Mesothelial cell of epicardium (in vitro differentiated cells): ENCODE measurements at regions not wholly inside any gene's neighbourhood (a gene's known extent, or its start where the extent isn't known, plus 50 kb on each side); places are given as distances from the start of the nearest gene placed in this dataset.

ENCODE experiments used
- DNase-seq, 2 experiments: peaks; one replicate each; pipeline ENCODE4 v3.0.0; 2021; ENCODE audit warnings: low spot score in 2 of 2; ENCODE audit not compliant: unreplicated experiment in 2 of 2
- H3K27ac Mint-ChIP-seq: 2 replicates; pipeline ENCODE4 v1.8.0; 2021; ENCODE audit warnings: mixed read lengths
- H3K27me3 Mint-ChIP-seq: 2 replicates; pipeline ENCODE4 v1.8.0; 2021; ENCODE audit warnings: low read depth, mixed read lengths
- H3K36me3 Mint-ChIP-seq: 2 replicates; pipeline ENCODE4 v1.8.0; 2021; ENCODE audit warnings: mixed read lengths
- H3K4me1 Mint-ChIP-seq: 2 replicates; pipeline ENCODE4 v1.8.0; 2021; ENCODE audit warnings: mixed read lengths
- H3K4me3 Mint-ChIP-seq: 2 replicates; pipeline ENCODE4 v1.8.0; 2021; ENCODE audit warnings: mild to moderate bottlenecking, moderate library complexity, mixed read lengths
- H3K9me3 Mint-ChIP-seq: 2 replicates; pipeline ENCODE4 v1.8.0; 2021; ENCODE audit warnings: mixed read lengths
- TF ChIP-seq, protein P1 (sequence below): fragments of 200-600 bp; sonication (generic); IDR thresholded peaks from one replicate; pipeline ENCODE4 v1.5.0; 2021; ENCODE audit warnings: antibody characterized with exemption; ENCODE audit not compliant: unreplicated experiment

DNA sequence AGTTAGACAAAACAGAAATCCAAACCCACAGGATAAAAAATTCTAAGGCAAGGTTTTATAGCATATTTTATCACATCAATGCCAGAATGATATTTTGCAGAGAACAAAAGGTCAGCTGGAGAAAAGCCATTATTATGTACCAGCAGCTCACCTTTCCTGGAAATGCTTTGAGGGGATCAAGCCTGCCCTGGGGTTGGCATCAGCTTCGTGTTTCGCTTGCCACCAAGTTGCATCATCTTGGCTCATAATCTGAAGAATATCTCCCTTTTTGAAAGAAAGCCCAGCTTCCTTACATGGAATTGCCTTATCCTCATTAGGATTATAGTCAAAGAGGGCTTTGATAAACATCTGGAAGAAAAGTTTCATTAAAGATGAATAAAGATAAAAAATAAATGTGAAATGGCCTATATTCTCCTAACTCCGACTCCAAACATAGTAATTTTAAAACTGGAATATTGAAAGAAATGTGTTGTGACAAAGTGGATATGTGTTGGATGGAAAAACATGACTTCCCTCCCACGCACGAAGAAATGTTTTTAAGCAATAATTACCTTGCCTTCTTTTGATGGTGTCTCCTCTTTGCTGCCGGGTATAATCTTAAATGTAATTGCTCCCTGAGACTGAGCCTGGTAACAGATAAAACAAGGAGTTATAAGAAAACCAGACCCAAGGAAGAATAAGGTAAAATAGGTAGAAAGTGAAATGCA lies 121.3 kb upstream of the ODAD2 start:
- peak overlapping the region; percentile 73 for H3K27ac Mint-ChIP-seq
- TF ChIP-seq, protein P1, sequence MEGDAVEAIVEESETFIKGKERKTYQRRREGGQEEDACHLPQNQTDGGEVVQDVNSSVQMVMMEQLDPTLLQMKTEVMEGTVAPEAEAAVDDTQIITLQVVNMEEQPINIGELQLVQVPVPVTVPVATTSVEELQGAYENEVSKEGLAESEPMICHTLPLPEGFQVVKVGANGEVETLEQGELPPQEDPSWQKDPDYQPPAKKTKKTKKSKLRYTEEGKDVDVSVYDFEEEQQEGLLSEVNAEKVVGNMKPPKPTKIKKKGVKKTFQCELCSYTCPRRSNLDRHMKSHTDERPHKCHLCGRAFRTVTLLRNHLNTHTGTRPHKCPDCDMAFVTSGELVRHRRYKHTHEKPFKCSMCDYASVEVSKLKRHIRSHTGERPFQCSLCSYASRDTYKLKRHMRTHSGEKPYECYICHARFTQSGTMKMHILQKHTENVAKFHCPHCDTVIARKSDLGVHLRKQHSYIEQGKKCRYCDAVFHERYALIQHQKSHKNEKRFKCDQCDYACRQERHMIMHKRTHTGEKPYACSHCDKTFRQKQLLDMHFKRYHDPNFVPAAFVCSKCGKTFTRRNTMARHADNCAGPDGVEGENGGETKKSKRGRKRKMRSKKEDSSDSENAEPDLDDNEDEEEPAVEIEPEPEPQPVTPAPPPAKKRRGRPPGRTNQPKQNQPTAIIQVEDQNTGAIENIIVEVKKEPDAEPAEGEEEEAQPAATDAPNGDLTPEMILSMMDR = no peak
- peaks cover 15% of the 10 kb centered on the region for H3K36me3 Mint-ChIP-seq

DNA sequence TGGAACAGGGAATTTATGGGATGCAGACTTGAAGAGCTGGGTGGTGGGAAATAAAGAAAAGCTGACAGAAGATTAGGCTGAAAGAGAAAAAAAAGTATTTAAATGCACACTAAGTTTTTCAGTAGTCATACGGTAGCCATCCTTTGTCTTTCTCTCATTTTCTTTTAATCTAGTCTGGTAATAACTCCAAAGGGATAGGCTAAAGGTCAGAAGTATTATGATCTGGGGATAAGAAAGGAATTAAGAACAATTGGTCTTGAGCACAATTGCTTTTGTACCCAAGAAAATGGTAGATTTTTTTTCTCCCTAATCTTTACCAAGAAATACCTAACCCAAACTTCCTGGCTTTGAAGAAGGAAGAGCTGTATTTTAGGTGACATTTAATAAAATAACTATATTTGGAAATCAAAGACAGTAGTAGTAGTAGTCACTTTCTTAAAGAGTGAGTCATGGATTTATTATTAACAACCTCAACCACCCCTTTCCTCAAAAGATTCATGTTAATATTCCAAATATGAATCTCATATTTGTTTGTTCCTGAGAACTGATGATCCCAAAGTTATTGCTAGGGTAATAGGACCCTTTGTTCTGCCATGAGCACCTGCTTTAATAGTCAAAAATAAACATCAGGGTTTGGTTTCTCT lies 120.2 kb upstream of the ODAD2 start:
- H3K4me3 Mint-ChIP-seq = no peak overlapping the region
- DNase-seq = no peak
- no peaks in the 10 kb centered on the region for H3K9me3 Mint-ChIP-seq
- H3K36me3 Mint-ChIP-seq = peaks cover 11% of the 10 kb centered on the region
- TF ChIP-seq, protein P1 = no peak
- no peaks in the 10 kb centered on the region for H3K27me3 Mint-ChIP-seq
- H3K27ac Mint-ChIP-seq = no peak overlapping the region
- H3K4me1 Mint-ChIP-seq = peaks cover 26% of the 10 kb centered on the region

More for the DNA sequence above, 121.3 kb upstream of the ODAD2 start:
- Mint-ChIP-seq H3K9me3 (no peaks in the 10 kb centered on the region), H3K4me1 (peaks cover 26% of the 10 kb centered on the region), H3K27me3 (no peaks in the 10 kb centered on the region), H3K4me3 (no peak overlapping the region)
- no peak for DNase-seq

DNA sequence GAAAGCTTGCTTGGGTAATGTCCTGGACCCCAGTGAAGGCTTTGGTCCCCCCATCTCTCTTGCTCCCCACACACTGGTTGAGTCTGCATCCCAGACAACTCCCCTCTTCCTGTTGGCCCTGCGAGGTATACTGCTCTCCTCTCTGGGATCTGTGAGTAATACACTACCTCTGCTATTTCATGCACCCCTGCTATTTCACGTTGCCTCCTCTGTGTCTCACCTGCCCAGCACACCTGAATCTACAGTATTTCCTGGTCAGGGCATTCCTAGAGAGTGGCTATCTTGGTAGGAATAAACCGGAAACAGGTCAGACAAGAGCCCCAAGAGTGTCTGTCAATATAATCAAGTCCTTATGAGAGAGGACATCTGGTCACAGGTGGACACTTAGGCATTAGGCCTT lies 114.3 kb upstream of the ODAD2 start:
- H3K4me3 Mint-ChIP-seq = no peak overlapping the region
- H3K4me1 Mint-ChIP-seq = peaks cover 7% of the 10 kb centered on the region
- peaks cover 8% of the 10 kb centered on the region for H3K36me3 Mint-ChIP-seq
- no peaks in the 10 kb centered on the region for H3K27me3 Mint-ChIP-seq
- TF ChIP-seq, protein P1 = no peak
- DNase-seq = no peak
- H3K9me3 Mint-ChIP-seq = peaks cover 3% of the 10 kb centered on the region
- H3K27ac Mint-ChIP-seq = no peak overlapping the region

DNA sequence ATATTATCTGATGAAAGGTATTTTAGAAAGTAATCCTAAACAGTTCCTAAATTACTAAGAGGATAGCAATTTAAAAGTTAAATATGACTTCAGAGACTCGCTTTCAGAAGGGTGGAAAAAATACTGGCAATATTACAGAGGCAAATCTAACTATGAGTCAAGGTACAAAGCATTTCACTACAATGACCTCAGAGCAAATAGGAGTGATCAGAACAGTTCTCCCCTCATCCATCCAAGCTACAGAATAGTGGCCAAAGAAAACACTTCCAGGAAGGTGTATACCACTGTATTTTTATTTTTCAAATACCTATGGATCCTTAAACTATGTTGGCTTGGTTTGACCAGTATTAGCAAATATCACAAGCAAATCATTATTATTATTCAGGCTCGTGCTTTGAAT lies 112.8 kb upstream of the ODAD2 start:
- DNase-seq = no peak
- TF ChIP-seq, protein P1 = no peak
- H3K4me3 Mint-ChIP-seq = no peak overlapping the region
- H3K27ac Mint-ChIP-seq = no peak overlapping the region
- H3K27me3 Mint-ChIP-seq = no peaks in the 10 kb centered on the region
- peaks cover 3% of the 10 kb centered on the region for H3K9me3 Mint-ChIP-seq
- H3K4me1 Mint-ChIP-seq = peaks cover 4% of the 10 kb centered on the region
- H3K36me3 Mint-ChIP-seq = peaks cover 8% of the 10 kb centered on the region

DNA sequence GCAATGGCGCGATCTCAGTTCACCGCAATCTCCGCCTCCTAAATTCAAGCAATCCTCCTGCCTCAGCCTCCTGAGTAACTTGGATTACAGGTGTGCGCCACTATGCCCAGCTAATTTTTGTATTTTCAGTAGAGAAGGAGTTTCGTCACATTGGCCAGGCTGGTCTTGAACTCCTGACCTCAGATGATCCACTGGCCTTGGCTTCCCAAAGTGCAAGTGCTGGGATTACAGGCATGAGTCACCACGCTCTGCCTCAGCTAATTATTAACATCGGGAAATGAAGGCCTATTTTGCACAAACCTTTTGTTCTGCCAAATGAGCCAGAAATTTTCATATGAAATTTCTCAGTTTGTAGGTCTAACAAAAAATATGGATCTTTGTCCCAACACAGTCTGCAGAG lies 106.7 kb upstream of the ODAD2 start:
- Mint-ChIP-seq H3K9me3 (peaks cover 3% of the 10 kb centered on the region), H3K27me3 (no peaks in the 10 kb centered on the region), H3K36me3 (peaks cover 3% of the 10 kb centered on the region), H3K4me3 (no peak overlapping the region), H3K4me1 (no peaks in the 10 kb centered on the region), H3K27ac (no peak overlapping the region)
- no peak for DNase-seq
- TF ChIP-seq, protein P1 = no peak
